Stomach (tissue), 4 donors: ENCODE measurements at regions not wholly inside any gene's neighbourhood (a gene's known extent, or its start where the extent isn't known, plus 50 kb on each side); places are given as distances from the start of the nearest gene placed in this dataset.

Experiments used
- CTCF ChIP-seq, 7 experiments: fragments of 450-650 bp in 4 of 7; fragments of 200-600 bp in 3 of 7; sonication (generic) in 3 of 7; IDR thresholded peaks; one replicate each; pipeline ENCODE4 v1.5.1; 2016 to 2019; ENCODE audit warnings: antibody characterized with exemption in 7 of 7, control low read depth in 2 of 7, mild to moderate bottlenecking in 1 of 7
- EP300 ChIP-seq: sonication (generic); formaldehyde crosslinking; IDR thresholded peaks from one replicate; pipeline ENCODE4 v1.6.1; 2017; ENCODE audit warnings: antibody characterized with exemption
- POLR2A ChIP-seq, 4 donors: fragments of 450-650 bp; IDR thresholded peaks; one replicate each; pipeline ENCODE4 v1.6.1; 2016; ENCODE audit warnings: antibody characterized with exemption in 4 of 4, control low read depth in 2 of 4, mild to moderate bottlenecking in 1 of 4, moderate library complexity in 1 of 4

GRCh38 chr12:54762390-54762789 is 91.9 kb upstream of the MUCL1 start:
- no peak for TF ChIP-seq POLR2A (IDR thresholded peaks at IDR 0.05)
- no peak for TF ChIP-seq CTCF (IDR thresholded peaks at IDR 0.05)
- no peak for TF ChIP-seq EP300
